ENCODE measurements at regions not wholly inside any gene's neighbourhood (a gene's known extent, or its start where the extent isn't known, plus 50 kb on each side); places are given as distances from the start of the nearest gene placed in this dataset.

GRCh38 chr7:114819616-114820362 lies 102.1 kb upstream of the MDFIC start:
- FAIRE-seq, result no peak
- TF ChIP-seq, protein P1, sequence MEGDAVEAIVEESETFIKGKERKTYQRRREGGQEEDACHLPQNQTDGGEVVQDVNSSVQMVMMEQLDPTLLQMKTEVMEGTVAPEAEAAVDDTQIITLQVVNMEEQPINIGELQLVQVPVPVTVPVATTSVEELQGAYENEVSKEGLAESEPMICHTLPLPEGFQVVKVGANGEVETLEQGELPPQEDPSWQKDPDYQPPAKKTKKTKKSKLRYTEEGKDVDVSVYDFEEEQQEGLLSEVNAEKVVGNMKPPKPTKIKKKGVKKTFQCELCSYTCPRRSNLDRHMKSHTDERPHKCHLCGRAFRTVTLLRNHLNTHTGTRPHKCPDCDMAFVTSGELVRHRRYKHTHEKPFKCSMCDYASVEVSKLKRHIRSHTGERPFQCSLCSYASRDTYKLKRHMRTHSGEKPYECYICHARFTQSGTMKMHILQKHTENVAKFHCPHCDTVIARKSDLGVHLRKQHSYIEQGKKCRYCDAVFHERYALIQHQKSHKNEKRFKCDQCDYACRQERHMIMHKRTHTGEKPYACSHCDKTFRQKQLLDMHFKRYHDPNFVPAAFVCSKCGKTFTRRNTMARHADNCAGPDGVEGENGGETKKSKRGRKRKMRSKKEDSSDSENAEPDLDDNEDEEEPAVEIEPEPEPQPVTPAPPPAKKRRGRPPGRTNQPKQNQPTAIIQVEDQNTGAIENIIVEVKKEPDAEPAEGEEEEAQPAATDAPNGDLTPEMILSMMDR (IDR thresholded peaks at IDR 0.05; ENCODE audit: insufficient read depth, missing control alignments), result no peak
- no peak for DNase-seq (ENCODE audit: insufficient read length, low spot score)

GRCh38 chr7:114821030-114821900 lies 100.6 kb upstream of the MDFIC start:
- TF ChIP-seq, protein P1 (IDR thresholded peaks at IDR 0.05; ENCODE audit: insufficient read depth, missing control alignments), result no peak
- DNase-seq (ENCODE audit: insufficient read length, low spot score), result no peak
- FAIRE-seq, result no peak

GRCh38 chr7:114822131-114822530 lies 99.8 kb upstream of the MDFIC start:
- DNase-seq (ENCODE audit: insufficient read length, low spot score) (no peak), FAIRE-seq (no peak)
- TF ChIP-seq, protein P1 (IDR thresholded peaks at IDR 0.05; ENCODE audit: insufficient read depth, missing control alignments), result no peak

GRCh38 chr7:114822844-114823243 lies 99.0 kb upstream of the MDFIC start:
- FAIRE-seq (no peak), DNase-seq (ENCODE audit: insufficient read length, low spot score) (no peak)
- TF ChIP-seq, protein P1 (IDR thresholded peaks at IDR 0.05; ENCODE audit: insufficient read depth, missing control alignments), result no peak

- FAIRE-seq (no peak), DNase-seq (ENCODE audit: insufficient read length, low spot score) (no peak)
- TF ChIP-seq, protein P1 (IDR thresholded peaks at IDR 0.05; ENCODE audit: insufficient read depth, missing control alignments), result no peak
These were observed 98.6 kb upstream of the MDFIC start for GRCh38 chr7:114823290-114823689.

DNA sequence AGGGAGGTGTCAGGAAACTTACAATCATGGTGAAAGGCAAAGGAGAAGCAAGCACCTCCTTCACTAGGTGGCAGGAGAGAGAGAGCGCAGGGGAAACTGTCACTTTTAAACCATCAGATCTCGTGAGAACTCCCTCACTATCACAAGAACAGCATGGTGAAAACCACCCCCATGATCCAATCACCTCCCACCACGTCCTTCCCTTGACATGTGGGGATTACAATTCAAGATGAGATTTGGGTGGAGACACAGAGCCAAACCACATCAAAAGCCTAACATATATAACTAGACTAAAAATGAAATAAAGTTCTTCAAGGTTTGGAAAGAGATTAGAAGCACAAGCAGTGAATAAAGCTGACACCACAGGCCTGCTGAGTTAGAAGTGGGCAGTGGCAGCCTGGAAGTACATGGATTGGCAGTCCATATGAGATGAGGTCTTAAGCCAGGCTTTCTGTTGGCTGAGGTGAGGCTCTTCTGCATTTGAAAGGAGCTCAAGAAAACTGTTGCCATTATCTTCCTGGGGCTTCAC lies 96.4 kb upstream of the MDFIC start:
- TF ChIP-seq, protein P1 (IDR thresholded peaks at IDR 0.05; ENCODE audit: insufficient read depth, missing control alignments), result no peak
- no peak for FAIRE-seq
- no peak for DNase-seq (ENCODE audit: insufficient read length, low spot score)
